HEK293T (cell line): ENCODE measurements at regions not wholly inside any gene's neighbourhood (a gene's known extent, or its start where the extent isn't known, plus 50 kb on each side); places are given as distances from the start of the nearest gene placed in this dataset.

Experiments
- CTCF ChIA-PET: fragments of 350-600 bp; formaldehyde crosslinking; extraction: SDS; loops from one replicate; lab custom pipeline; 2021; ENCODE audit warnings: antibody characterized with exemption, inconsistent platforms; lab: Yijun Ruan, JAX
- POLR2A ChIA-PET: fragments of 350-600 bp; formaldehyde crosslinking; extraction: SDS; loops from one replicate; lab custom pipeline; 2020; ENCODE audit warnings: antibody characterized with exemption, inconsistent platforms; lab: Yijun Ruan, JAX
- DNase-seq: peaks from one replicate; pipeline ENCODE4 v3.0.0; 2012; ENCODE audit warnings: mixed read lengths; ENCODE audit errors: extremely low spot score
- ARNT ChIP-seq: fragments of 450-650 bp; IDR thresholded peaks from 2 replicates; pipeline ENCODE4 v1.6.1; 2017; ENCODE audit warnings: mild to moderate bottlenecking
- BHLHE40 ChIP-seq: fragments of 450-650 bp; IDR thresholded peaks from 2 replicates; pipeline ENCODE4 v1.6.1; 2016; ENCODE audit warnings: mild to moderate bottlenecking, moderate library complexity, borderline replicate concordance
- CTBP1 ChIP-seq: fragments of 450-650 bp; IDR thresholded peaks from 2 replicates; pipeline ENCODE4 v1.6.1; 2016; ENCODE audit warnings: borderline replicate concordance
- ELF4 ChIP-seq: fragments of 450-650 bp; IDR thresholded peaks from 2 replicates; pipeline ENCODE4 v1.6.1; 2017; ENCODE audit warnings: antibody characterized with exemption
- FOXA1 ChIP-seq: fragments of 450-650 bp; IDR thresholded peaks from 2 replicates; pipeline ENCODE4 v1.6.1; 2016; ENCODE audit warnings: mild to moderate bottlenecking
- FOXK2 ChIP-seq: fragments of 450-650 bp; IDR thresholded peaks from 2 replicates; pipeline ENCODE4 v1.6.1; 2016; ENCODE audit warnings: mild to moderate bottlenecking
- FOXM1 ChIP-seq: fragments of 450-650 bp; IDR thresholded peaks from 2 replicates; pipeline ENCODE4 v1.6.1; 2017; ENCODE audit warnings: mild to moderate bottlenecking, borderline replicate concordance
- HDGF ChIP-seq: fragments of 450-650 bp; IDR thresholded peaks from 2 replicates; pipeline ENCODE4 v1.6.1; 2017; ENCODE audit warnings: antibody characterized with exemption, borderline replicate concordance
- L3MBTL2 ChIP-seq: fragments of 450-650 bp; conservative IDR thresholded peaks from 2 replicates; pipeline ENCODE4 v1.6.1; 2016; ENCODE audit warnings: mild to moderate bottlenecking
- LEF1 ChIP-seq: fragments of 450-650 bp; IDR thresholded peaks from 2 replicates; pipeline ENCODE4 v1.6.1; 2017; ENCODE audit warnings: mild to moderate bottlenecking, borderline replicate concordance
- NFRKB ChIP-seq: fragments of 450-650 bp; IDR thresholded peaks from 2 replicates; pipeline ENCODE4 v1.6.1; 2016; ENCODE audit warnings: mild to moderate bottlenecking, moderate library complexity
- PKNOX1 ChIP-seq: fragments of 450-650 bp; IDR thresholded peaks from 2 replicates; pipeline ENCODE4 v1.6.1; 2016
- SP1 ChIP-seq: fragments of 450-650 bp; IDR thresholded peaks from 2 replicates; pipeline ENCODE4 v1.6.1; 2017
- SUZ12 ChIP-seq: fragments of 450-650 bp; IDR thresholded peaks from 2 replicates; pipeline ENCODE4 v1.6.1; 2016; ENCODE audit warnings: mild to moderate bottlenecking
- TARDBP ChIP-seq: fragments of 450-650 bp; IDR thresholded peaks from 2 replicates; pipeline ENCODE4 v1.6.1; 2016
- ZNF384 ChIP-seq: fragments of 450-650 bp; IDR thresholded peaks from 2 replicates; pipeline ENCODE4 v1.6.1; 2016

GRCh38 chr16:26344240-26344776 lies 652.5 kb downstream of the HS3ST4 start:
- DNase-seq, result no peak
- ChIA-PET POLR2A (no interaction called here), CTCF (no interaction called here)
- TF ChIP-seq ELF4, result no peak
- no peak for TF ChIP-seq L3MBTL2

GRCh38 chr16:26344976-26345375 lies 653.2 kb downstream of the HS3ST4 start:
- no peak for TF ChIP-seq CTBP1
- no peak for TF ChIP-seq PKNOX1
- TF ChIP-seq ZNF384, result no peak
- no peak for TF ChIP-seq FOXA1
- no peak for TF ChIP-seq TARDBP
- no peak for TF ChIP-seq SUZ12
- TF ChIP-seq HDGF, result no peak
- TF ChIP-seq FOXM1, result no peak
- no peak for TF ChIP-seq ELF4
- no peak for TF ChIP-seq L3MBTL2
- CTCF ChIA-PET, result no interaction called here
- no peak for DNase-seq
- POLR2A ChIA-PET, result no interaction called here

- TF ChIP-seq ARNT (no peak), FOXM1 (no peak), TARDBP (no peak), SP1 (no peak), FOXK2 (no peak), LEF1 (no peak), ELF4 (no peak), CTBP1 (no peak), SUZ12 (no peak), ZNF384 (no peak), BHLHE40 (no peak)
- ChIA-PET CTCF (no interaction called here), POLR2A (no interaction called here)
- no peak for DNase-seq
Observed at GRCh38 chr16:26345966-26346365, 654.2 kb downstream of the HS3ST4 start.

GRCh38 chr16:26348095-26348494 lies 656.3 kb downstream of the HS3ST4 start:
- ChIA-PET CTCF (no interaction called here), POLR2A (no interaction called here)
- TF ChIP-seq SUZ12 (no peak), HDGF (no peak), LEF1 (no peak), PKNOX1 (no peak), FOXA1 (no peak)
- DNase-seq, result no peak

GRCh38 chr16:26360867-26361266 lies 669.1 kb downstream of the HS3ST4 start:
- POLR2A ChIA-PET, result no interaction called here
- no peak for DNase-seq
- CTCF ChIA-PET, result no interaction called here
- TF ChIP-seq ZNF384 (no peak), ARNT (no peak), NFRKB (no peak), PKNOX1 (no peak), FOXM1 (no peak), FOXK2 (no peak), SUZ12 (no peak)

GRCh38 chr16:26363581-26363980 lies 671.8 kb downstream of the HS3ST4 start:
- CTCF ChIA-PET, result no interaction called here
- DNase-seq, result no peak
- TF ChIP-seq SUZ12, result no peak
- no peak for TF ChIP-seq LEF1
- TF ChIP-seq ARNT, result no peak
- TF ChIP-seq SP1, result no peak
- TF ChIP-seq FOXA1, result no peak
- TF ChIP-seq CTBP1, result no peak
- no peak for TF ChIP-seq HDGF
- TF ChIP-seq ZNF384, result no peak
- no peak for TF ChIP-seq FOXM1
- TF ChIP-seq FOXK2, result no peak
- POLR2A ChIA-PET, result no interaction called here

GRCh38 chr16:26365161-26365940 lies 673.6 kb downstream of the HS3ST4 start:
- CTCF ChIA-PET, result no interaction called here
- POLR2A ChIA-PET, result no interaction called here
- no peak for DNase-seq
- no peak for TF ChIP-seq PKNOX1
